ENCODE measurements at regions not wholly inside any gene's neighbourhood (a gene's known extent, or its start where the extent isn't known, plus 50 kb on each side); places are given as distances from the start of the nearest gene placed in this dataset.

DNA sequence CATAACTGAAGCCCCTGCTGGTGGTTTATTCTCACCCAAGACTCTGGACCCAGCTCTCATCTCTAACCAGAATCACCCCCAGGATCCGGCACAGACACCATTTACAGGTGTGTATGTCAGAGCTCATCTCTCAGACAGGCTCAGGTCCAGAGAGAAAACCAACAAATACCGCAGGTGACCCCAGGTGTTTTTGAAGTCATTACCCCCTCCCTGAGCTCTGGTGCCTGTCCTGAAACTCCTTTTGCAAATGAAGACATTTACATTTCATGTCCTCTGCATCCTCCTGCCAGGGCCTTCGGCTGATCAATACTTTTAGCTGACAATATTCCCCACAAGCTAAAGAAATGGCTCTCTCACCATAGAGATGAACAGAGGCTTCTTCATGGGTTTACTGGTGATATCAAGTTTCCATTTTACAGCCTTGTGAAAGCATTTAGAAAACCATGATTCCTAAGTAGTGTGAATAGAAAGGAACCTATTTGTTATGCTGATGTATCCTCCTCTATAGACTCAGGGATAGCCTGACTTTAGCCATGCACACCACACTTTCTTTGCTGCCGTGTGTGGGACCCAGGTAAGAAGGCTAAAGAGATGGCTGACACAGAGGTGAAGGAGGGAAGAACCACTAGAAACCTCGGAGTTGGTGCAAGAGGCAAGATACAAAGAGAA lies 131.3 kb downstream of the KCTD15 start:
- H3K27ac Mint-ChIP-seq (ENCODE audit: unreplicated experiment): no peak overlapping the region
- no peak for DNase-seq
- TF ChIP-seq, protein P1, sequence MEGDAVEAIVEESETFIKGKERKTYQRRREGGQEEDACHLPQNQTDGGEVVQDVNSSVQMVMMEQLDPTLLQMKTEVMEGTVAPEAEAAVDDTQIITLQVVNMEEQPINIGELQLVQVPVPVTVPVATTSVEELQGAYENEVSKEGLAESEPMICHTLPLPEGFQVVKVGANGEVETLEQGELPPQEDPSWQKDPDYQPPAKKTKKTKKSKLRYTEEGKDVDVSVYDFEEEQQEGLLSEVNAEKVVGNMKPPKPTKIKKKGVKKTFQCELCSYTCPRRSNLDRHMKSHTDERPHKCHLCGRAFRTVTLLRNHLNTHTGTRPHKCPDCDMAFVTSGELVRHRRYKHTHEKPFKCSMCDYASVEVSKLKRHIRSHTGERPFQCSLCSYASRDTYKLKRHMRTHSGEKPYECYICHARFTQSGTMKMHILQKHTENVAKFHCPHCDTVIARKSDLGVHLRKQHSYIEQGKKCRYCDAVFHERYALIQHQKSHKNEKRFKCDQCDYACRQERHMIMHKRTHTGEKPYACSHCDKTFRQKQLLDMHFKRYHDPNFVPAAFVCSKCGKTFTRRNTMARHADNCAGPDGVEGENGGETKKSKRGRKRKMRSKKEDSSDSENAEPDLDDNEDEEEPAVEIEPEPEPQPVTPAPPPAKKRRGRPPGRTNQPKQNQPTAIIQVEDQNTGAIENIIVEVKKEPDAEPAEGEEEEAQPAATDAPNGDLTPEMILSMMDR (IDR thresholded peaks at IDR 0.05; ENCODE audit: insufficient read depth in 1 of 2, low read depth in 1 of 2, low read length in 1 of 2, severe bottlenecking in 1 of 2, unreplicated experiment in 1 of 2): no peak
- H3K9me3 Mint-ChIP-seq (ENCODE audit: unreplicated experiment): no peaks in the 10 kb centered on the region
- Histone ChIP-seq H3K9me3 (no peaks in the 10 kb centered on the region), H3K4me1 (no peaks in the 10 kb centered on the region; the same call in 1 of the 2 replicates), H3K27me3 (replicated peaks; ENCODE audit: control insufficient read depth, insufficient read depth, low read length) (no peaks in the 10 kb centered on the region; the same call in 1 of the 2 replicates), H3K4me3 (ENCODE audit: low read depth, low read length) (no peak overlapping the region), H3K36me3 (ENCODE audit: control insufficient read depth, insufficient read depth, low read length) (no peaks in the 10 kb centered on the region)
- H3K4me3 Mint-ChIP-seq (ENCODE audit: unreplicated experiment): no peak overlapping the region
- ChIA-PET CTCF (no interaction called here), POLR2A (no interaction called here)
- H3K4me1 Mint-ChIP-seq (ENCODE audit: low read depth, unreplicated experiment): peaks cover 12% of the 10 kb centered on the region
- BruUV-seq (replicated peaks): no TSS peak
- intact Hi-C loops (cut with micrococcal nuclease; ENCODE audit: unreplicated experiment): no loop called here
- H3K36me3 Mint-ChIP-seq (ENCODE audit: insufficient read depth, unreplicated experiment): no peaks in the 10 kb centered on the region
- peaks cover 14% of the 10 kb centered on the region for H3K27me3 Mint-ChIP-seq (ENCODE audit: insufficient read depth, unreplicated experiment)

DNA sequence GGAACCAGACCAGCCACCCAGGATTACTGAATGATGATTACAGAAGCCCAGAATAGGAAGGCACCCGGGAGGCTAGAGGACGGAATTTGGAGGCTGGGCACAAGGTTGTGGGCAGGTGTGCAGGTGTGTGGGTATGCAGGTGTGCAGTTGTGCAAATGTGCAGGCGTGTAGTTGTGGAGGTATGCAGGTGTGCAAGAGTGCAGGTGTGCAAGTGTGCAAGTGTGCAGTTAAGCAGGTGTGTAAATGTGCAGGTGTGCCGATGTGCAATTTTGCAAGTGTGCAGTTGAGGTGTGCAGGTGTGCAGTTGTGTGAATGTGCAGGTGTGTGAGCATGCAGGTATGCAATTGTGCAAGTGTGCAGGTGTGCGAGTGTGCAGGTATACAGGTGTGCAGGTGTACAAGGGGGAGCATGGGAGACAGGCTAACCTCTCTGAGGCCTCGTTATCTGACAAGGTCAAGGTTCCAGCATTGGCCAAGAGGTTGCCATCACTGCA lies 131.8 kb downstream of the KCTD15 start:
- Histone ChIP-seq H3K27me3 (replicated peaks; ENCODE audit: control insufficient read depth, insufficient read depth, low read length) (no peaks in the 10 kb centered on the region; the same call in 1 of the 2 replicates), H3K4me3 (ENCODE audit: low read depth, low read length) (no peak overlapping the region), H3K36me3 (ENCODE audit: control insufficient read depth, insufficient read depth, low read length) (no peaks in the 10 kb centered on the region), H3K9me3 (0 out of 2 replicates have a peak, but pooled peaks cover under 1% of the 10 kb centered on the region), H3K4me1 (no peaks in the 10 kb centered on the region; the same call in 1 of the 2 replicates)
- Mint-ChIP-seq H3K27me3 (ENCODE audit: insufficient read depth, unreplicated experiment) (peaks cover 19% of the 10 kb centered on the region), H3K4me3 (ENCODE audit: unreplicated experiment) (no peak overlapping the region), H3K9me3 (ENCODE audit: unreplicated experiment) (no peaks in the 10 kb centered on the region), H3K4me1 (ENCODE audit: low read depth, unreplicated experiment) (peaks cover 12% of the 10 kb centered on the region), H3K27ac (ENCODE audit: unreplicated experiment) (no peak overlapping the region), H3K36me3 (ENCODE audit: insufficient read depth, unreplicated experiment) (no peaks in the 10 kb centered on the region)
- DNase-seq: no peak
- CTCF ChIA-PET: no interaction called here
- intact Hi-C loops (cut with micrococcal nuclease; ENCODE audit: unreplicated experiment): no loop called here
- no TSS peak for BruUV-seq (replicated peaks)
- TF ChIP-seq, protein P1 (IDR thresholded peaks at IDR 0.05; ENCODE audit: insufficient read depth in 1 of 2, low read depth in 1 of 2, low read length in 1 of 2, severe bottlenecking in 1 of 2, unreplicated experiment in 1 of 2): no peak
- POLR2A ChIA-PET: no interaction called here

DNA sequence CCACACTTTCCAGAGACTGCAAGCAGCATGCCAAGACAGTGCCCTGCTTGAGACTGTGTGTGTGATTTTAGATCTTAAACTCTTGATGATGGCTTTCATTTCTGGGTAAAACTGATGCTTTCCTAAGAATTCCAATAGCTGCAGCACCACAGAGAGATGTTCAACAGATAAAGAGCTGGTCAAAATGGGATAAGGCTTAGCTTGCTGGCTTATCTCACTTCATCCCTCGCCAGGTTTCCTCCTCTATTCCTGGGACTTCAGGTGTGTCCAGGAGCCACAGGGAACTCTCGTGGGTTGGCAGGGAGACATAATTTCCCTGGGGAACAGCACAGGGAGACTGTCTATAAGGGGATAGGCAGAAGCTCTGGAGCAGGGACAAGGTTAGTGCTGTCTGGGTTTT lies 137.3 kb downstream of the KCTD15 start:
- no peak for DNase-seq
- BruUV-seq (replicated peaks): no TSS peak

More for the DNA sequence above, 137.3 kb downstream of the KCTD15 start:
- no peak overlapping the region for H3K4me3 Mint-ChIP-seq (ENCODE audit: unreplicated experiment)
- CTCF ChIA-PET: no interaction called here
- Histone ChIP-seq H3K27me3 (replicated peaks; ENCODE audit: control insufficient read depth, insufficient read depth, low read length) (no peaks in the 10 kb centered on the region; the same call in 1 of the 2 replicates), H3K4me1 (no peaks in the 10 kb centered on the region; the same call in 1 of the 2 replicates), H3K4me3 (ENCODE audit: low read depth, low read length) (no peak overlapping the region), H3K36me3 (ENCODE audit: control insufficient read depth, insufficient read depth, low read length) (no peaks in the 10 kb centered on the region), H3K9me3 (peaks cover 8% of the 10 kb centered on the region; the same call in 1 of the 2 replicates)
- peaks cover 12% of the 10 kb centered on the region for H3K27me3 Mint-ChIP-seq (ENCODE audit: insufficient read depth, unreplicated experiment)
- intact Hi-C loops (cut with micrococcal nuclease; ENCODE audit: unreplicated experiment): no loop called here
- POLR2A ChIA-PET: interaction anchor here (0.6 kb wide), 1 partner anchor 750 kb away, joined by 3 read pairs; no protein-coding TSS in a partner anchor
- TF ChIP-seq, protein P1 (IDR thresholded peaks at IDR 0.05; ENCODE audit: insufficient read depth in 1 of 2, low read depth in 1 of 2, low read length in 1 of 2, severe bottlenecking in 1 of 2, unreplicated experiment in 1 of 2): no peak
- no peak overlapping the region for H3K27ac Mint-ChIP-seq (ENCODE audit: unreplicated experiment)
- H3K9me3 Mint-ChIP-seq (ENCODE audit: unreplicated experiment): no peaks in the 10 kb centered on the region
- H3K4me1 Mint-ChIP-seq (ENCODE audit: low read depth, unreplicated experiment): peaks cover 6% of the 10 kb centered on the region
- H3K36me3 Mint-ChIP-seq (ENCODE audit: insufficient read depth, unreplicated experiment): no peaks in the 10 kb centered on the region

Measured in Caco-2 (cell line).